DND-41 (cell line): ENCODE measurements at regions not wholly inside any gene's neighbourhood (a gene's known extent, or its start where the extent isn't known, plus 50 kb on each side); places are given as distances from the start of the nearest gene placed in this dataset.

Source experiments
- ATAC-seq: fragments of 200-7000 bp; cut with Tn5 transposase; 3 replicates; pipeline ENCODE4 v1.9.1; 2021; ENCODE audit warnings: low read depth; ENCODE audit not compliant: insufficient read depth
- DNase-seq: peaks from one replicate; pipeline ENCODE4 v3.0.0-alpha.2; 2020
- H2AFZ ChIP-seq: 2 replicates; pipeline ENCODE4 v1.6.0; 2012; ENCODE audit warnings: low read depth, low read length
- H3K27ac ChIP-seq: 2 replicates; pipeline ENCODE4 v1.5.1; 2012; ENCODE audit warnings: low read length, inconsistent platforms
- H3K27me3 ChIP-seq: fragments of 200-600 bp; sonication (generic); 2 replicates; pipeline ENCODE4 v1.6.0; 2012; ENCODE audit warnings: low read length, mild to moderate bottlenecking, inconsistent platforms; ENCODE audit not compliant: insufficient read depth, poor library complexity
- H3K36me3 ChIP-seq: 2 replicates; pipeline ENCODE4 v1.5.1; 2012; ENCODE audit warnings: low read length, inconsistent platforms; ENCODE audit not compliant: insufficient read depth
- H3K4me1 ChIP-seq: 2 replicates; pipeline ENCODE4 v1.5.1; 2012; ENCODE audit warnings: mild to moderate bottlenecking, low read length; ENCODE audit not compliant: insufficient read depth
- H3K4me2 ChIP-seq: 2 replicates; pipeline ENCODE4 v1.6.0; 2012; ENCODE audit warnings: mild to moderate bottlenecking, moderate library complexity, low read length, inconsistent platforms; ENCODE audit not compliant: insufficient read depth
- H3K4me3 ChIP-seq, 2 experiments: fragments of 200-600 bp in 1 of 2; shearing (Covaris generic) in 1 of 2; 2 replicates each; pipeline ENCODE4 v1.5.1; 2012 to 2016; ENCODE audit warnings: inconsistent platforms in 2 of 2, low read length in 2 of 2, mild to moderate bottlenecking in 2 of 2, low read depth in 1 of 2, moderate library complexity in 1 of 2
- H3K79me2 ChIP-seq: 2 replicates; pipeline ENCODE4 v1.6.0; 2012; ENCODE audit warnings: low read length, inconsistent platforms; ENCODE audit not compliant: insufficient read depth
- H3K9ac ChIP-seq: 2 replicates; pipeline ENCODE4 v1.6.0; 2012; ENCODE audit warnings: low read depth, mild to moderate bottlenecking, inconsistent platforms, low read length, moderate library complexity
- H3K9me3 ChIP-seq: 2 replicates; pipeline ENCODE4 v1.5.1; 2012; ENCODE audit warnings: low read length, moderate library complexity, mild to moderate bottlenecking, inconsistent platforms; ENCODE audit not compliant: insufficient read depth, severe bottlenecking
- H4K20me1 ChIP-seq: 2 replicates; pipeline ENCODE4 v1.6.0; 2012; ENCODE audit warnings: low read length; ENCODE audit not compliant: insufficient read depth
- EZH2 ChIP-seq: IDR thresholded peaks from 3 replicates; pipeline ENCODE4 v1.6.1; 2012; ENCODE audit warnings: borderline replicate concordance, low read depth, mild to moderate bottlenecking, moderate library complexity, low read length, inconsistent platforms; ENCODE audit not compliant: severe bottlenecking
- TF ChIP-seq, protein P1 (sequence below): IDR thresholded peaks from 2 replicates; pipeline ENCODE4 v1.5.1; 2012; ENCODE audit warnings: borderline replicate concordance, low read length, moderate library complexity, mild to moderate bottlenecking; ENCODE audit not compliant: poor library complexity, severe bottlenecking; ENCODE audit errors: extremely low read depth

DNA sequence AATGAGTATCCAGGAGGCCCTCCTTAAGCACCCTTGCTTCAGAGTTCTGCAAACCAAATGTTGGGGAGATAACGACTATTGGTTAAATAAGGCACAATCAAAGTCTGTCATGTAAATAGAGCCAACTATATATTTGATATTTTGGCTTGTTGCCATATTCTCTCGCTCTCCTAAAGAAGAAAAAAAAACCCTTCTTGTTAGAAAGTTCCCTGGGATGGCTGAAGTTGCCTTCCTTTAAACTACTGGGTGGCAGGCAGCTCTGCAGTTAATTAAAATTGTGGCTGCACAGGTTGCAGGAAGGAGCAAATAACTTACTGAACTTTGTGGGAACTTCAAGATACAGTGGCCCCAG lies 227.0 kb upstream of the ANKRD55 start:
- ATAC-seq = no peak
- no peak for TF ChIP-seq EZH2
- TF ChIP-seq, protein P1, sequence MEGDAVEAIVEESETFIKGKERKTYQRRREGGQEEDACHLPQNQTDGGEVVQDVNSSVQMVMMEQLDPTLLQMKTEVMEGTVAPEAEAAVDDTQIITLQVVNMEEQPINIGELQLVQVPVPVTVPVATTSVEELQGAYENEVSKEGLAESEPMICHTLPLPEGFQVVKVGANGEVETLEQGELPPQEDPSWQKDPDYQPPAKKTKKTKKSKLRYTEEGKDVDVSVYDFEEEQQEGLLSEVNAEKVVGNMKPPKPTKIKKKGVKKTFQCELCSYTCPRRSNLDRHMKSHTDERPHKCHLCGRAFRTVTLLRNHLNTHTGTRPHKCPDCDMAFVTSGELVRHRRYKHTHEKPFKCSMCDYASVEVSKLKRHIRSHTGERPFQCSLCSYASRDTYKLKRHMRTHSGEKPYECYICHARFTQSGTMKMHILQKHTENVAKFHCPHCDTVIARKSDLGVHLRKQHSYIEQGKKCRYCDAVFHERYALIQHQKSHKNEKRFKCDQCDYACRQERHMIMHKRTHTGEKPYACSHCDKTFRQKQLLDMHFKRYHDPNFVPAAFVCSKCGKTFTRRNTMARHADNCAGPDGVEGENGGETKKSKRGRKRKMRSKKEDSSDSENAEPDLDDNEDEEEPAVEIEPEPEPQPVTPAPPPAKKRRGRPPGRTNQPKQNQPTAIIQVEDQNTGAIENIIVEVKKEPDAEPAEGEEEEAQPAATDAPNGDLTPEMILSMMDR = no peak

DNA sequence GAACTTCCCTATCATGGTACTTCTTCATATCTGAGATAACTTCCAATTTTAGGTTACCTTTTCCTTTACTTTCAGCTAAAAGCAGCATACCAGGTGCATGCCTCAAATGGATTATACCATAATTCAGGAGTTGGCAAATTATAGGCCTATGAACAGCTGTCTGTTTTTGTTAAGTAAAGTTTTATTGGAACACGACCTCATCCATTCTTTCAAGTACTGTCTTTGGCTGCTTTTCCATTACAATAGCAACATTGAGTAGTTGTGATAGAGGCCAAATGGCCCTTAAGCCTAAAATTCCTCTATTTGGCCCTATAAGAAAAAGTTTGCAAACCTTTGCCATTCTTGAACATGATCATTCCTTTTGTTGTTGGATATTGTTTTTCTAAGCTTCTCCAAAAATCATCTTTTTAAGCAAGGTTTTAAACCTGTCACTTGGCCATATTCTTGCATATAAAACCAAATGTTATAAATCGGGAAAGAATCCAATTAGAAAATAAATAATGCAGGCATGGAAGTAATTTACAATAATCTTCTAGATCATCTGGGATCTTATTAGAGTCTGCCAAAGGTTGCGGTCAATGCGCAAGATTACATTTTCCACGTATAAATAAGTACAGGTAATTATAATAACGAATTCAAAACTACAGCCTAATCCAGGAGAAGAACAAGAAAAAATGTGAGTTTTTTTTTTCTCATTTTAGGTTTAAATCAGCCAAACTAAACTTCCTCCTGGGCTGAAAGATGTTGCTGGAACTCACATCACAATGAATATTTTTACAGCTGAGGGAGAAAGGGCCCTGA lies 226.5 kb upstream of the ANKRD55 start:
- DNase-seq (no peak), ATAC-seq (no peak)
- no peak overlapping the region for H3K4me3 ChIP-seq
- H3K36me3 ChIP-seq = no peaks in the 10 kb centered on the region
- H3K4me2 ChIP-seq = no peak overlapping the region
- no peaks in the 10 kb centered on the region for H3K4me1 ChIP-seq
- no peak overlapping the region for H2AFZ ChIP-seq
- no peaks in the 10 kb centered on the region for H4K20me1 ChIP-seq
- H3K79me2 ChIP-seq = no peaks in the 10 kb centered on the region
- TF ChIP-seq EZH2 = no peak
- TF ChIP-seq, protein P1 = no peak
- peaks cover 3% of the 10 kb centered on the region for H3K27me3 ChIP-seq
- no peaks in the 10 kb centered on the region for H3K9me3 ChIP-seq
- no peak overlapping the region for H3K9ac ChIP-seq
- no peak overlapping the region for H3K27ac ChIP-seq

More for the DNA sequence above, 227.0 kb upstream of the ANKRD55 start:
- DNase-seq = no peak
- H3K9ac ChIP-seq = no peak overlapping the region
- H3K4me1 ChIP-seq = no peaks in the 10 kb centered on the region
- no peaks in the 10 kb centered on the region for H3K9me3 ChIP-seq
- H3K79me2 ChIP-seq = no peaks in the 10 kb centered on the region
- H3K4me3 ChIP-seq = no peak overlapping the region
- H3K27ac ChIP-seq = no peak overlapping the region
- H3K36me3 ChIP-seq = no peaks in the 10 kb centered on the region
- no peak overlapping the region for H3K4me2 ChIP-seq
- H2AFZ ChIP-seq = no peak overlapping the region
- no peaks in the 10 kb centered on the region for H4K20me1 ChIP-seq
- H3K27me3 ChIP-seq = peaks cover 3% of the 10 kb centered on the region

DNA sequence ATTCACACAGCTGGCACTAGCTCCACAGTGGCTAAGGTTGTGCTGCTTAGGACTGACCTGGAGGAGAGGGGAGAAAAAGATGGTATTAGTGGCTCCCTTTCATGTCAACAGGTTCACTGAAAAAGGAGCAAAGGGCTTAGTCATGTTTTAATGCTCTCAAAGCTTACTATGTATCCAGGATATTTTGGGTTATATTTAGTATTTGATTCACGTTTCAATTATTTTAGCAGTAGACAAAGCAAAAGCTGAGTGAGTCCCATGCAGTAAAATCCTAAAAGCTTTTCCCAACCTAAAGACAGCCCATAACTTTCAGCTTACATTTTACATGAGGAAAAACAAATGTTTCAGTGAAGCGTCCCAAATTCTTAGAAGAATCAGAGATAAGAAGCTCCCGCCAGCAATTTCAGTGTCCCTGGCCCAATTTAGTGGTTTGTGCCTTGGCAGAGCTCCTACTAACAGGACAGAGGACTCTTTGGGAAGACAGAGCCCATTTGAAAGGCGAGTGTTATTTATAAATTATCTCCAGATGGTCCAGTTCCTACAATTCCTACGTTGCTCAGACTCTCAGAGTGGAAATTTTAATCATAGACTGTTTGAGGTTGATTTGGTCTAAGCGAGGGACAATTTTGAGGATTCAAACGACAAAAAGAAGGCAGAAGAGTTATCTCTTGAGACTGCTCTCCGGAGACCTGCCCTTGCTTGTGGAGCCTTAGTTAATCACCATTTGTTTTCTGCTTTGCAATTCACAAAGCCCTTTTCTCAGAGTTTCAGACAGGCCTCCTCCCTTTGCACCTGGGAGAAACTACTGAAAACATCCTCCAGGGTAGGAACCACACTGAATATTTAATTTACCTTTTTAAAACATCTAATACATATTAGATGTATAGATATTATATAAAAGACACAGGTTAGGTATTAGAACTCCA lies 225.0 kb upstream of the ANKRD55 start:
- DNase-seq (no peak), ATAC-seq (no peak)
- Histone ChIP-seq H3K27me3 (peaks cover 3% of the 10 kb centered on the region), H3K9ac (no peak overlapping the region), H3K9me3 (no peaks in the 10 kb centered on the region), H3K36me3 (no peaks in the 10 kb centered on the region), H3K4me3 (no peak overlapping the region), H3K79me2 (no peaks in the 10 kb centered on the region), H3K4me1 (no peaks in the 10 kb centered on the region), H4K20me1 (no peaks in the 10 kb centered on the region), H3K4me2 (no peak overlapping the region), H2AFZ (no peak overlapping the region), H3K27ac (no peak overlapping the region)
- no peak for TF ChIP-seq EZH2

DNA sequence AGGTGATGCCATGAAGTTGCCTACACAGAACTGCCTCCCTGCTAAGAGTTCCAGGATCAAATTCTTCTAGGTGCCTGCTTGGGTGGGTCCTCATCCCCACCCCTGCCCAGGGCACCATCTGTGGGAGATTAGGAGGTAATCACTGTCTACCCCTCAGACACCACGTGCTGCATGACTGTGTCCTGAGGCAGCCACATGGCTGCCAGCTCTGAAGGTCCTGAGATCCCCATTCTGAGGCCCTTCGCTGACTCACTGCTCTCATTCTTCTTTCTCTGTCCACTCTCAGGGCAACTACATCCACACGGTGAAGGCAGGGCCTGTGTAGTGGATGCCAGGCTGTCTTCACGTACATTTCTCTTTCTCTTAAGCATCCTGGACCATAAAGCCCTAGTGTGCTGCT lies 222.9 kb upstream of the ANKRD55 start:
- Histone ChIP-seq H3K79me2 (no peaks in the 10 kb centered on the region), H2AFZ (no peak overlapping the region), H4K20me1 (no peaks in the 10 kb centered on the region), H3K9ac (no peak overlapping the region), H3K4me1 (no peaks in the 10 kb centered on the region), H3K9me3 (no peaks in the 10 kb centered on the region), H3K36me3 (no peaks in the 10 kb centered on the region), H3K27me3 (peaks cover 11% of the 10 kb centered on the region), H3K27ac (no peak overlapping the region), H3K4me2 (no peak overlapping the region), H3K4me3 (no peak overlapping the region)
- DNase-seq = no peak
- no peak for TF ChIP-seq EZH2
- TF ChIP-seq, protein P1 = no peak
- no peak for ATAC-seq
